ENCODE measurements at regions not wholly inside any gene's neighbourhood (a gene's known extent, or its start where the extent isn't known, plus 50 kb on each side); places are given as distances from the start of the nearest gene placed in this dataset.

- TF ChIP-seq CTCF (IDR thresholded peaks at IDR 0.05; ENCODE audit: insufficient read depth, low read length, poor library complexity, severe bottlenecking) (no peak), EZH2phosphoT487 (conservative IDR thresholded peaks at IDR 0.05; ENCODE audit: low read length) (no peak)
Observed at GRCh38 chr12:128163086-128163485, 103.9 kb upstream of the TMEM132C start.
